ENCODE measurements at regions not wholly inside any gene's neighbourhood (a gene's known extent, or its start where the extent isn't known, plus 50 kb on each side); places are given as distances from the start of the nearest gene placed in this dataset.

DNA sequence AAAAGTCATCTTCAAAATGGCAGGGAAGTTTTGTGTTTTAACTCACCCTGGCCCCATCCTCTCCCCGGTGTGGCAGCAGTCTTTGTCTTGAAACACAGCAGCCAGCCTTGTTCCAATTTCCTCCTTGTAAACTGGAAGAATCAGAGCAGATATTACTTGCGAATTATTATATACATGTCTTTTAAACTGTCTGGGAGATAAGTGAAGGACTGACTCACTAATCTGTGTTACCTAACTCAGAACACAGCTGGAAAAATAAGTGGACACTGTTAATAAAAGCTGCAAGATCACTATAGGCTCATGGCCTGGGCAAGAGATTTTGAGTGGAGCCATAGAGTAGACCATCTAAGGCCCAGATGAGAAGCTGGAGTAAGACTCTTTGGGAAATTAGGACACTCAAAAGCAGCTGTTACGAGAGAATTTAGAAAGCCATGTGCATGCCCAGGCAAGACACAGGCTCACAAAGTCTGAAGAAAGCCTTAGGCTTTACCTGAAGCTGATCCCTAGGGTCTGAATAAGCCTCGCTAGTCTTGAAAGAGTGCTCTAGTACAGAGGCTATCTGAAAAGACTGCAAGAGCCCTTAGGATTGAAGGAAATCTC, 233.0 kb upstream of the RAB4A start:
- DNase-seq, result no peak

- DNase-seq, result no peak
Observed at GRCh38 chr1:229040630-229041358, 230.1 kb upstream of the RAB4A start.

DNA sequence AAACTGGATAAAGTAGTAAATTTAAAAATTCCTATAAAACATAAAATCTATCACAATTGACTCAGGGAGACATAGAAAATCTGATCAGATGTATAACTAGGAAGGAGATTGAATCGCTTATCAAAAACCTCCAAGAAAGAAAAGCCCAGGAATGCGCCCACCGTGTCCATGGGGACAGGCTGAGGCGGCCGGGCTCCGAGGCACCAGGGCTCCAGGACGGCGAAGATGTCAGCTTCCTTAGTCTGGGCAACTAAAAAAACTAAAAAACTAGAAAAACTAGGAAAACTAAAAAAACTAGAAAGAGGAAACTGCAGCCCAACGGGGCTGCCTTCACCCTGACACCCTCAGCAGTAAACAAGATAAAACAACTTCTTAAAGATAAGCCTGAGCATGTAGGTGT, 229.0 kb upstream of the RAB4A start:
- DNase-seq, result no peak

- DNase-seq, result no peak
Observed at GRCh38 chr1:229042482-229042881, 228.4 kb upstream of the RAB4A start.

- DNase-seq, result no peak
Observed at GRCh38 chr1:229043115-229043514, 227.8 kb upstream of the RAB4A start.

DNA sequence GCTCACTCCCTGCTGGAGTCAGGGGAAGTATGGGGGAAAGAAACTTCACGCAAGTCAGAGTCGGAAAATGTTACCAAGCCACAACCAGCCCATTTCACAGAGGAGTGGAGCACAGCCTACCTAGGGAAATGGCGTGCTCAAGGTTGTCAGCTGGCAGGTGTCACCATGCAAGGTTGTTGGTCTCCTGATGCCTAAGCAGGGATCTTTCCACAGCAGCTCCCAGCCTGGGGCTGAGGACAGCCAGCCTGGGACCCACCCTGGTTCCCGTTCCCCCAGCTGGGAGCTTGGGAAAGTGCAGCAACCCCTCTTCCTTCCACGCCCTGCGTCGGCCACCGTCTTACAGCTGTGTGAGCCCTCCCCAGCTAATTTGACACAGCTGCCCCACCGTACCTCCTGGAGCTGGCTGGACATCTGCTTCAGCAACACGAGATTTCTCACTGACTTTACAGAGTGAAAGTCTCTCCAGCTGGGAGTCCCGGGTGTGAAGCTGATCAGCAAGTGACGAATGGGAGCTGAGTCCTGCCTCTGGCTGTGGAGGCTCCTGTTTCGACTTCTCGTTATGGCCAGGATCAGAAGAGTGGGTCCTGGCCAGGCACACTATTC, 224.6 kb upstream of the RAB4A start:
- no peak for DNase-seq

- DNase-seq, result no peak
Observed at GRCh38 chr1:229047161-229047839, 223.6 kb upstream of the RAB4A start.

DNA sequence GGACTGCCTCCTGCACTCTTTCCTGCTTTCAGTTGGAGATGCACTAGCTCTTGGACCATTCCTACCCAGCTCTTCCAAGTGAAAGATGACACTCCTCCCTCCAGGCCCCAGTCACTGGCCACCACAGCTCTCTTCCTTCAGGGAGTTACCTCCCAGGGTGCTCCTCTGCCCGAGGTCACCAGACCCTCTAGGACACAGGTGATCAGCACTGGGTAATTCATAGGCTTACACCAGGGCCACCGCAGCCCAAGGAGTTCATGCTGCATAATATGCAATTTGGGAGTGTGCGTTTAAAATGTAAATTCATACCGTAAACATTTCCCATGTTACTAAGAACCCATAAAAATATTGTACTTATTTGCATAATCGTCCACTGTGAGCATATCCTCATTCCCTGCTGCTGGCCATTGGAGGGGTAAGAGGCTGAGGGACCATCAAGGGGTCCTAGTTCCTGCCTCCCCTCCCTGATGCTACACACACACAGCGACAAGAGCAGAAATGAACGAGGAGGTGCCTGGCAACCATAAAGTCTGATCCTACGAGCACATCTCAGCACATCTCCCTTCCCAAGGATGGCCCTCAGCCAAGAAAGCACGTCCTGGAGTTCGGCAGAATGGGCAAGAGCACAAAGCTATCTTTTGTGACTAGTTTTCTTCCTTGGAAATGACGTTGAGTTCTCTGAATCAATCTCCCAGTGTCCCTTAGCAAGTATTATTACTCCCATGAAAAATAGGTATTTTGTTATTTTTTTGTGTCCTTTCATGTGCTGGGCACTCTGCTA, 222.9 kb upstream of the RAB4A start:
- DNase-seq, result no peak

- no peak for DNase-seq
Observed at GRCh38 chr1:229048896-229049295, 222.0 kb upstream of the RAB4A start.

GRCh38 chr1:229056046-229056445, 214.9 kb upstream of the RAB4A start:
- no peak for DNase-seq

- DNase-seq, result peak; percentile 22
Observed at GRCh38 chr1:229058111-229058561, 212.8 kb upstream of the RAB4A start.

DNA sequence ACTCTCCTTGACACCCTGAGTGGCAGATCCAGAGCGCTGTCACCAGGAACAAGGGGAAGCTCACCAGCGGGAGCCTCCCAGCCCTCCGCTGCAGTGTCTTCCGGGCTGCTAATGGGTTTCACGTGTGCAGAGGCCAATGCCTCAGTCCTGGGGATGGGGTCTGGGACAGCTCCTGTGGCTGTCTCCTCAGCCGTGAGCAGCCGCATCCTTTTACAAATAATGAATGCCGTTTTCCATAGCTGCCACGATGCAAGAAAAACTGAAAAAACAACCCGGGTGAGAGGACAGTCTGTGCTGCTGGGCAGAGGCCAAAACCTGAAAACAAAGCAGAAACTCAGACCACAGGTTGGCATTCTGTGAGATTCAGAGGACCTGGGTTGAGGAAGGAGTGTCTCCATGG, 212.2 kb upstream of the RAB4A start:
- no peak for DNase-seq

- DNase-seq, result no peak
Observed at GRCh38 chr1:229059671-229060539, 211.0 kb upstream of the RAB4A start.

DNA sequence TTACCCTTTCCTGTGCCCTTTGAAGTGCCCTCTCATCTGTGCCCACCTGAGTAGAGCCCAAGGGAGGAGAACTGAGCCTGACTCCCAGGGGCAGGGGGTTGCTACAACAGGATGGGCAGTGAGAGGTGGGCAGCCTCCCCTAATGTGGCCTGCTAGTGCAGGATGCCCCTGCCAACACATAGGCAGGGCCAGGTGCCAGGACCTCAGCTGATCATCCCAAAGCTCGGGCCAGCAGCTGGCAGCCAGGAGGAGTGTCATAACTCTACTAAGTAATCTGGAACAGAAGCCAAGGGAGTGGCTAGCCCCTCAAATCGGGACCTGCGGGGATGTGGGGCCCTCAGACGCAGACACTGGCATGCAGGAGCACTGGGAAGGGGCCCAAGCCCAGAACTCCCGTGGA, 208.8 kb upstream of the RAB4A start:
- no peak for DNase-seq

GRCh38 chr1:229063154-229063773, 207.6 kb upstream of the RAB4A start:
- no peak for DNase-seq

GRCh38 chr1:229064320-229065168, 206.4 kb upstream of the RAB4A start:
- DNase-seq, result no peak

DNA sequence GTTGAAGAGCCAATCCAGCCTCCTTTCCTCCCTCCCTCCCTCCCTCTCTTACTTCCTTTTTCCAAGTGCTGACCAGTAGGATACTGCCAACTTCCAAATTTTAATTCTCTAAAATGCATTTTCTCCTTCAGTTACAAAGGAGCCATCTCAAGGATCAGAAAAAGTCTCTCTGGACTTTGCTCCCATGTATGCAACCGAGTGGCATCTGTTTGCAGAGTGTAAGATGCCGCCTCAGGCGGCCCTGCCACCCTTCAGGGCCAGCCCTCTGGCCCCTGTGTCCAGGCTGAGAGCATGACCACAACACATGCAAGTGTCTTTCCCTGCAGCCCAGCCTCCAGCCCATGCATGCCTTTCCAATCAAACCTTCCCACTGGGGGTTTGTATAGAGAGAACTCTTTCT, 205.3 kb upstream of the RAB4A start:
- no peak for DNase-seq

- DNase-seq, result no peak
Observed at GRCh38 chr1:229066591-229066990, 204.3 kb upstream of the RAB4A start.

DNA sequence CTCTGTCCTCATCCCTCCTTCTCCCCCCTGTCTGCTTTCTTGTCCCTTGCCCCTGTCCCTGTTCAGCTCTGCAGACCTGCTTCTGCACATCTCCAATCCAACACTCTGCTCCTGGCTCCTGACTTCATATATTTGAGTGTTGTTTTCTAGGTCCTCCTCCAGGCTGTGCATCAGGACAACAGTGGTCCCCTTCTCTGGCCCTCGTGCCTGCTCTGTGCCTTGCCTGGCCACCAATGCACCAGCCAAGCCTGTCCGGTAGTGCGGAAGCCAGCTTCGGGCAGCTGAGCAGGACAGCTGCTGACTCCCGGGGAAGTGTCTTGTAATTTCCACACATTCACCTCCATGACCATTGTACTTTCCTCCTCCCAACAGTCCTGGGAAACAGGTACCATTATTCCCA, 203.4 kb upstream of the RAB4A start:
- DNase-seq, result no peak

DNA sequence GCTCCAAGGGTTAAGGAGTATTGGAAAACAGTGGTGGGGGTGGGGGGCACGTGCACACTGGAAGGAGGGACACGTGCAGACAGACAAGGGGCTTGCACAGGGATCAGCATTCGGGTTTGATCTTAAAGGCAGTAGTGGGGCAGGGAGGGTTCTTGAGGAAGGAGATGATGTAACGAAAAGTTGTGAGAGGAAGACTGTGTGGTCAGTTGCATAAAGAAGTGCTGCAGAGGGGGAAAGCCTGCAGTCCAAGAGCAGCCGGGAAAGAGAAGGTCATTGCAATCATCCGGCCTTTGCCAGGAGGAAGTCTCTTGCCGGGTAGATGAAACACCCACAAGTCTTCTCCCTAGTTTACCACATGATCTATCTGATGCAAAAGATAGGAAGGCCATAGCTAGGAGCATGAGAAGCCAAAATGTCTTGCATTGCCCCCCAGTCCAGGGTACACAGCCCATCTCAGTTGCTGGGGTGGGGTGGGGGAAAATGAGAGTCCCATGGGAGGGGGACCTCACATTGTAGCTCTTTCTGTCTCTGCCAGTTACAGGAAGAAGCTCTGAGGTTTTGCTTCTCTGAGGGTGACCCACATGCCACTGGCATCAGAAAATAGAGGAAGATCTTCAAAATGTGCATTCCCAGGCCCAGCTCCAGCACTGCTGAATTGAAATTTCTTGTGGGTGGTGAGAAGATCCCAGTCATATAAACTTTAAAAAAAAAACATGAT, 202.5 kb upstream of the RAB4A start:
- no peak for DNase-seq
